Caco-2 (cell line): ENCODE measurements at regions not wholly inside any gene's neighbourhood (a gene's known extent, or its start where the extent isn't known, plus 50 kb on each side); places are given as distances from the start of the nearest gene placed in this dataset.
"Not testable (repeated sequence)": the region's sequence is repeated elsewhere in the genome, so short reads cannot be mapped to it uniquely, and the experiment has no call there.

ENCODE experiments used
- BruUV-seq: library from RNA; stranded (reverse); fragments of 400-500 nt; replicated peaks from 2 replicates; lab custom pipeline; 2021; lab: Mats Ljungman, UMichigan
- CTCF ChIA-PET: fragments of 300-600 bp; sonication (Branson Sonifier 250); formaldehyde crosslinking; loops from one replicate; lab custom pipeline; 2022; ENCODE audit warnings: antibody characterized with exemption; lab: Charles Lee
- POLR2A ChIA-PET: fragments of 300-600 bp; sonication (Branson Sonifier 250); formaldehyde crosslinking; loops from one replicate; lab custom pipeline; 2022; ENCODE audit warnings: antibody characterized with exemption; lab: Charles Lee
- DNase-seq, 2 experiments: peaks; one replicate each; pipeline versions ENCODE4 v3.0.0 to v3.0.0-alpha.2; 2020 to 2022
- H3K27me3 ChIP-seq: replicated peaks from 2 replicates; pipeline ENCODE4 v1.6.0; 2011; ENCODE audit warnings: low read length; ENCODE audit not compliant: control insufficient read depth, insufficient read depth
- H3K36me3 ChIP-seq: 2 replicates; pipeline ENCODE4 v1.5.1; 2011; ENCODE audit warnings: low read length; ENCODE audit not compliant: control insufficient read depth, insufficient read depth
- H3K4me1 ChIP-seq: fragments of 250-450 bp; sonication (Bioruptor Pico); 2 replicates; pipeline ENCODE4 v1.5.1; 2020; ENCODE audit warnings: mild to moderate bottlenecking
- H3K4me3 ChIP-seq: 2 replicates; pipeline ENCODE4 v1.5.1; 2011; ENCODE audit warnings: low read depth, mild to moderate bottlenecking, control low read depth, low read length
- H3K9me3 ChIP-seq: fragments of 250-450 bp; sonication (Bioruptor Pico); 2 replicates; pipeline ENCODE4 v1.5.1; 2020; ENCODE audit warnings: mild to moderate bottlenecking, moderate library complexity
- H3K27ac Mint-ChIP-seq: one replicate; pipeline ENCODE4 v1.8.0; 2022; ENCODE audit warnings: mixed read lengths; ENCODE audit not compliant: unreplicated experiment
- H3K27me3 Mint-ChIP-seq: one replicate; pipeline ENCODE4 v1.8.0; 2022; ENCODE audit warnings: mixed read lengths; ENCODE audit not compliant: insufficient read depth, unreplicated experiment
- H3K36me3 Mint-ChIP-seq: one replicate; pipeline ENCODE4 v1.8.0; 2022; ENCODE audit warnings: mild to moderate bottlenecking, mixed read lengths; ENCODE audit not compliant: insufficient read depth, unreplicated experiment
- H3K4me1 Mint-ChIP-seq: one replicate; pipeline ENCODE4 v1.8.0; 2022; ENCODE audit warnings: low read depth, mixed read lengths; ENCODE audit not compliant: unreplicated experiment
- H3K4me3 Mint-ChIP-seq: one replicate; pipeline ENCODE4 v1.8.0; 2022; ENCODE audit warnings: mild to moderate bottlenecking, moderate library complexity, mixed read lengths; ENCODE audit not compliant: unreplicated experiment
- H3K9me3 Mint-ChIP-seq: one replicate; pipeline ENCODE4 v1.8.0; 2022; ENCODE audit warnings: mixed read lengths; ENCODE audit not compliant: unreplicated experiment
- intact Hi-C: fragments of 100-400 bp; cut with micrococcal nuclease; formaldehyde crosslinking; loops from one replicate; pipeline ENCODE4 v1.10.0; 2022; ENCODE audit not compliant: unreplicated experiment
- TF ChIP-seq, protein P1 (sequence below), 2 experiments: fragments of 200-600 bp in 1 of 2; IDR thresholded peaks; 1 replicate in 1 of 2; 2 replicates in 1 of 2; pipeline versions ENCODE4 v1.5.1 to v1.8.0; 2011 to 2022; ENCODE audit warnings: antibody characterized with exemption in 1 of 2, control low read depth in 1 of 2, inconsistent platforms in 1 of 2, low read depth in 1 of 2, low read length in 1 of 2, mild to moderate bottlenecking in 1 of 2, moderate library complexity in 1 of 2; ENCODE audit not compliant: insufficient read depth in 1 of 2, severe bottlenecking in 1 of 2, unreplicated experiment in 1 of 2

DNA sequence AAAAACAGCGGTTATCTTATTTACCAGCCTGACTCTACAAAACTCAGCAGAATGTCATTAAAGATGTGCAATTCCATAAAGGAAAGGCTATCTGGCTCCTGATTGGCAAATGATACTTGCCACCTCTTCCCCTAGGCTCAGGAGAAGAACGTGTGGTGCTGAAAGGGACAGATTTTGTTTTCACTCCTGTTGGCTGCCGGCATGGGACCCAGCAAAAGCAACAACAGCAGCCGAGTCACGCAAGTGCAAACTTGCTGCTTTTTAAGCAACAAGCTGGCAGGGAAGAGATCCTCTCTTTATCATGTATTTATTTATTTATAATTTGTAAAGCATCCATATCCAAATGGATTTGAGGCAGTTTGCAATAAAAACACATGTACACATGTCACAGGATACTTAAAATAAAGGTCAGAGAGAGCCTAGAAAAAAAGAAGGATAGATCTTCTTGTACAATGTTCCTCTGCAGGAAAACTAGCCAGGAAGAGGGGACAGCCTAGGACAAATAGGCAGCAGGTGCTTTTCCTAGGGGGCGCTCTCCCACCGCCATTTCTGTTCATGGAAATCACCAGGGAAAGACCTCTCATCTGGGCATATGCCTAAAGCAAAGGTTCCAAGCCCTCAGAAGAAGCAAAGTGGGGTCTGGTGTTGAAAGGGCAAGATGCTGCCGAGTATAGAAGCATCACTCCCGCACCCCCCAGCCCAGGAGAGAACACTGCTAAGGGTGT is 799.3 kb downstream of the BCL11A start:
- Mint-ChIP-seq H3K27ac (no peak overlapping the region), H3K27me3 (peaks cover 3% of the 10 kb centered on the region), H3K9me3 (no peaks in the 10 kb centered on the region), H3K4me3 (no peak overlapping the region), H3K4me1 (no peaks in the 10 kb centered on the region), H3K36me3 (no peaks in the 10 kb centered on the region)
- Histone ChIP-seq H3K36me3 (no peaks in the 10 kb centered on the region), H3K9me3 (no peaks in the 10 kb centered on the region), H3K4me1 (0 out of 2 replicates have a peak, but pooled peaks cover 1% of the 10 kb centered on the region), H3K27me3 (no peaks in the 10 kb centered on the region; the same call in 1 of the 2 replicates), H3K4me3 (no peak overlapping the region)
- ChIA-PET POLR2A (no interaction called here), CTCF (no interaction called here)
- peak in 1 of 2 experiments; percentile 21 for DNase-seq
- TF ChIP-seq, protein P1, sequence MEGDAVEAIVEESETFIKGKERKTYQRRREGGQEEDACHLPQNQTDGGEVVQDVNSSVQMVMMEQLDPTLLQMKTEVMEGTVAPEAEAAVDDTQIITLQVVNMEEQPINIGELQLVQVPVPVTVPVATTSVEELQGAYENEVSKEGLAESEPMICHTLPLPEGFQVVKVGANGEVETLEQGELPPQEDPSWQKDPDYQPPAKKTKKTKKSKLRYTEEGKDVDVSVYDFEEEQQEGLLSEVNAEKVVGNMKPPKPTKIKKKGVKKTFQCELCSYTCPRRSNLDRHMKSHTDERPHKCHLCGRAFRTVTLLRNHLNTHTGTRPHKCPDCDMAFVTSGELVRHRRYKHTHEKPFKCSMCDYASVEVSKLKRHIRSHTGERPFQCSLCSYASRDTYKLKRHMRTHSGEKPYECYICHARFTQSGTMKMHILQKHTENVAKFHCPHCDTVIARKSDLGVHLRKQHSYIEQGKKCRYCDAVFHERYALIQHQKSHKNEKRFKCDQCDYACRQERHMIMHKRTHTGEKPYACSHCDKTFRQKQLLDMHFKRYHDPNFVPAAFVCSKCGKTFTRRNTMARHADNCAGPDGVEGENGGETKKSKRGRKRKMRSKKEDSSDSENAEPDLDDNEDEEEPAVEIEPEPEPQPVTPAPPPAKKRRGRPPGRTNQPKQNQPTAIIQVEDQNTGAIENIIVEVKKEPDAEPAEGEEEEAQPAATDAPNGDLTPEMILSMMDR (IDR thresholded peaks at IDR 0.05; ENCODE audit: insufficient read depth in 1 of 2, low read depth in 1 of 2, low read length in 1 of 2, severe bottlenecking in 1 of 2, unreplicated experiment in 1 of 2), result peak; percentile 18 to 19
- BruUV-seq, result no TSS peak
- intact Hi-C loops, result no loop called here

DNA sequence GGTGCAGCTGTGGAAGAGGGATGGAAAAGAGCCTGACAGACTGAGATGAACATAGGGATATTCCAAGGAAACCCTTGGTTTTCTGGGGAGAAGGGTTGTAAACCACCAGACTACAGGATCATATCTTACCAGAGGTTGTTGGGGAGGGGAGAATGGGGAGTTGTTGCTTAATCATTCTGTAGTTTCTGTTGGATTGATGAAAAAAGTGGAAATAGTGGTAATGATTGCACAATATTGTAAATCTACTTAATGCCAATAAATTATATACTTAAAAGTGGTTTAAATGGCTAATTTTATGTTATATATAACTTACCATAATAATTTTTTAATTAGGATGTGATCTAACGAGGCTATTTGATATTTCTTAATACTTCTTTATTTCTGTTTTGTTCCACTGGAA is 800.9 kb downstream of the BCL11A start:
- no TSS peak for BruUV-seq
- no peaks in the 10 kb centered on the region for H3K36me3 Mint-ChIP-seq
- CTCF ChIA-PET, result no interaction called here

DNA sequence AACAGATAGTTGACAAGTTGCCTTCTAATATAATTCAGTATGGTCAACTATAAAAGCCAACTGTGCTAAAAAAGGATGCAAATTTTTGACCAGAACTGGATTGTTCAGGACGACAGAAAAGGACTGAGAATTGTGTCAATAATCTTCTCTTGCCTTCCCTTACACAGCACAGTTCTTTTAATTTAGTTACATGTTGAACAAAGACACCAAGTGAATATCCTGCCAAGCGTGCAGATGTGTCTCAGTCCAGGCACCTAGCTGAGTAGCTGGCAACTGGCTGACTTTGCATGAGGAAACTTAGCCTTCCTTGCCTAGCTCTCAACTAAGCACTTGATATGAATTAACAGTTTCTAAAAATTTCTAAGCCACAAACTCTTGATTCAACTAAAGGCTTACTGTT is 801.4 kb downstream of the BCL11A start:
- no TSS peak for BruUV-seq
- Mint-ChIP-seq H3K27ac (no peak overlapping the region), H3K36me3 (no peaks in the 10 kb centered on the region), H3K4me3 (no peak overlapping the region), H3K9me3 (no peaks in the 10 kb centered on the region), H3K27me3 (peaks cover 3% of the 10 kb centered on the region), H3K4me1 (no peaks in the 10 kb centered on the region)
- TF ChIP-seq, protein P1 (IDR thresholded peaks at IDR 0.05; ENCODE audit: insufficient read depth in 1 of 2, low read depth in 1 of 2, low read length in 1 of 2, severe bottlenecking in 1 of 2, unreplicated experiment in 1 of 2), result no peak
- intact Hi-C loops, result no loop called here
- H3K27me3 ChIP-seq, result no peaks in the 10 kb centered on the region; the same call in 1 of the 2 replicates
- H3K36me3 ChIP-seq, result no peaks in the 10 kb centered on the region
- CTCF ChIA-PET, result no interaction called here
- POLR2A ChIA-PET, result no interaction called here
- H3K4me1 ChIP-seq, result 0 out of 2 replicates have a peak, but pooled peaks cover 4% of the 10 kb centered on the region
- H3K4me3 ChIP-seq, result no peak overlapping the region
- no peak for DNase-seq
- no peaks in the 10 kb centered on the region; the same call in 1 of the 2 replicates for H3K9me3 ChIP-seq

More for the DNA sequence above, 800.9 kb downstream of the BCL11A start:
- TF ChIP-seq, protein P1 (IDR thresholded peaks at IDR 0.05; ENCODE audit: insufficient read depth in 1 of 2, low read depth in 1 of 2, low read length in 1 of 2, severe bottlenecking in 1 of 2, unreplicated experiment in 1 of 2), result no peak
- Histone ChIP-seq H3K9me3 (no peaks in the 10 kb centered on the region; the same call in 1 of the 2 replicates), H3K36me3 (no peaks in the 10 kb centered on the region), H3K4me1 (0 out of 2 replicates have a peak, but pooled peaks cover 4% of the 10 kb centered on the region), H3K27me3 (no peaks in the 10 kb centered on the region; the same call in 1 of the 2 replicates), H3K4me3 (no peak overlapping the region)
- DNase-seq, result no peak
- POLR2A ChIA-PET, result no interaction called here
- Mint-ChIP-seq H3K9me3 (no peaks in the 10 kb centered on the region), H3K4me1 (no peaks in the 10 kb centered on the region), H3K27ac (no peak overlapping the region), H3K27me3 (peaks cover 3% of the 10 kb centered on the region), H3K4me3 (no peak overlapping the region)
- intact Hi-C loops, result no loop called here

DNA sequence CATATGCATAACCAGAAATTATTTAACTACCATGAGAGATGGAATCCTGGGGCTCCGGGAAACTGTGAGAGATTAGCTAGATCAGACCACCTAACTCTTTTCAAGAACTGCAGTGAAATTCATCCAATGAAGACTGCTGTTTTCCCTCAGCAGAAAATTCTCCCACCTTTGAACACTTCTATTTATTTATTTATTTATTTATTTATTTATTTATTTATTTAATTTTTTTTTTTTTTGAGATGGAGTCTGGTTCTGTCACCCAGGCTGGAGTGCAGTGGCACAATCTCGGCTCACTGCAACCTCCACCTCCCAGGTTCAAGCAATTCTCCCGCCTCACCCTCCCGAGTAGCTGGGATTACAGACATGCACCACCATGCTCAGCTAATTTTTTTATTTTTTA is 802.2 kb downstream of the BCL11A start:
- H3K36me3 Mint-ChIP-seq, H3K4me1 ChIP-seq, DNase-seq, CTCF ChIA-PET, H3K27ac Mint-ChIP-seq, H3K4me1 Mint-ChIP-seq, H3K9me3 Mint-ChIP-seq, H3K36me3 ChIP-seq, H3K4me3 Mint-ChIP-seq, BruUV-seq, POLR2A ChIA-PET, H3K4me3 ChIP-seq, intact Hi-C loops, H3K27me3 ChIP-seq, H3K27me3 Mint-ChIP-seq, H3K9me3 ChIP-seq: not testable (repeated sequence)
